HepG2 (cell line): ENCODE measurements at regions not wholly inside any gene's neighbourhood (a gene's known extent, or its start where the extent isn't known, plus 50 kb on each side); places are given as distances from the start of the nearest gene placed in this dataset.

Experiments used
- ATAC-seq: fragments of 200-7000 bp; cut with Tn5 transposase; 3 replicates; pipeline ENCODE4 v1.9.1; 2020; ENCODE audit warnings: mild to moderate bottlenecking, moderate library complexity
- BruUV-seq: library from RNA; stranded (reverse); fragments of 400-500 nt; replicated peaks from 2 replicates; lab custom pipeline; 2021; lab: Mats Ljungman, UMichigan
- CTCF ChIA-PET: fragments of 300-600 bp; formaldehyde crosslinking; extraction: SDS; loops from one replicate; lab custom pipeline; 2021; ENCODE audit warnings: low total read pairs, inconsistent platforms, low intra/inter-chr PET ratio; lab: Yijun Ruan, JAX
- POLR2A ChIA-PET: fragments of 350-600 bp; sonication (Branson Sonifier 250); formaldehyde crosslinking; loops from one replicate; lab custom pipeline; 2020; ENCODE audit warnings: antibody characterized with exemption, inconsistent platforms; lab: Yijun Ruan, JAX
- DNase-seq: peaks from one replicate; pipeline ENCODE4 v3.0.0-alpha.2; 2015; ENCODE audit warnings: low spot score
- FAIRE-seq: peaks from 3 replicates; lab custom pipeline; 2011; peaks lifted over from hg19 to GRCh38; lab: Jason Lieb, UNC
- H2AFZ ChIP-seq: one replicate; pipeline ENCODE4 v1.6.1; 2011; ENCODE audit warnings: low read length, inconsistent platforms
- H3K27ac ChIP-seq: fragments of 300-600 bp; 3 replicates; pipeline ENCODE4 v1.8.0; 2011; ENCODE audit warnings: mixed run types, mild to moderate bottlenecking, mixed read lengths, low read length, inconsistent platforms; ENCODE audit not compliant: insufficient read depth; ENCODE audit errors: extremely low read length
- H3K27me3 ChIP-seq, 2 experiments: fragments of 200-600 bp in 1 of 2; 2 replicates in 1 of 2; 3 replicates in 1 of 2; pipeline versions ENCODE4 v1.6.0 to v1.8.0; 2011; ENCODE audit warnings: low read length in 2 of 2, mild to moderate bottlenecking in 2 of 2, moderate library complexity in 2 of 2, inconsistent platforms in 1 of 2; ENCODE audit not compliant: insufficient read depth in 2 of 2, control insufficient read depth in 1 of 2
- H3K36me3 ChIP-seq, 2 experiments: fragments of 200-600 bp in 1 of 2; replicated peaks in 1 of 2; 2 replicates in 1 of 2; 3 replicates in 1 of 2; pipeline versions ENCODE4 v1.5.1 to v1.8.0; 2011; ENCODE audit warnings: low read length in 2 of 2, inconsistent platforms in 1 of 2; ENCODE audit not compliant: insufficient read depth in 2 of 2, control insufficient read depth in 1 of 2
- H3K4me1 ChIP-seq: 2 replicates; pipeline ENCODE4 v1.5.1; 2012; ENCODE audit warnings: low read length, inconsistent platforms; ENCODE audit not compliant: insufficient read depth
- H3K4me2 ChIP-seq: 2 replicates; pipeline ENCODE4 v1.6.0; 2011; ENCODE audit warnings: low read depth, low read length, inconsistent platforms
- H3K4me3 ChIP-seq, 3 experiments: fragments of 200-600 bp in 1 of 3; sonication (generic), shearing (Covaris generic) in 1 of 3; replicated peaks in 1 of 3; 2 replicates each; pipeline ENCODE4 v1.5.1; 2011 to 2016; ENCODE audit warnings: low read length in 3 of 3, inconsistent platforms in 2 of 3, low read depth in 2 of 3, mild to moderate bottlenecking in 2 of 3, control low read depth in 1 of 3, mixed read lengths in 1 of 3; ENCODE audit not compliant: insufficient read depth in 1 of 3
- H3K79me2 ChIP-seq: one replicate; pipeline ENCODE4 v1.6.1; 2011; ENCODE audit warnings: low read length, inconsistent platforms; ENCODE audit not compliant: insufficient read depth
- H3K9ac ChIP-seq: 2 replicates; pipeline ENCODE4 v1.6.0; 2011; ENCODE audit warnings: mild to moderate bottlenecking, low read depth, low read length, inconsistent platforms; ENCODE audit not compliant: insufficient read depth
- H3K9me3 ChIP-seq: 2 replicates; pipeline ENCODE4 v1.5.1; 2012; ENCODE audit warnings: mild to moderate bottlenecking, low read length
- H4K20me1 ChIP-seq: 2 replicates; pipeline ENCODE4 v1.6.0; 2011; ENCODE audit warnings: inconsistent platforms, mild to moderate bottlenecking, low read length, moderate library complexity; ENCODE audit not compliant: insufficient read depth
- RAD51 ChIP-seq: fragments of 450-650 bp; IDR thresholded peaks from 2 replicates; pipeline ENCODE4 v1.6.1; 2016; ENCODE audit warnings: borderline replicate concordance
- WGBS: methylation state at CpG from one replicate; pipeline ENCODE4 v1.1.6; 2017; ENCODE audit warnings: low lambda C conversion rate; 5-methylcytosine and 5-hydroxymethylcytosine counted together
- in situ Hi-C: cut with HindIII; loops from 2 replicates; pipeline ENCODE4 v1.10.0; 2017; ENCODE audit warnings: low pct_unique_long_range_greater_than_20kb; ENCODE audit not compliant: extremely low pct_ligation_motif_present
- intact Hi-C: fragments of 100-400 bp; cut with micrococcal nuclease; formaldehyde crosslinking; loops from one replicate; pipeline ENCODE4 v1.10.0; 2022; ENCODE audit not compliant: unreplicated experiment
- TF ChIP-seq, protein P1 (sequence below): sonication (generic); formaldehyde crosslinking; IDR thresholded peaks from 2 replicates; pipeline ENCODE4 v1.5.0; 2020; ENCODE audit warnings: missing genetic modification reagents
- TF ChIP-seq, protein P2 (sequence below), 2 experiments: sonication (generic) in 1 of 2; formaldehyde crosslinking in 1 of 2; IDR thresholded peaks; 2 replicates each; pipeline versions ENCODE4 v1.5.1 to v1.6.1; 2011 to 2020; ENCODE audit warnings: borderline replicate concordance in 1 of 2, low read depth in 1 of 2, low read length in 1 of 2, mild to moderate bottlenecking in 1 of 2, missing genetic modification reagents in 1 of 2, moderate library complexity in 1 of 2

DNA sequence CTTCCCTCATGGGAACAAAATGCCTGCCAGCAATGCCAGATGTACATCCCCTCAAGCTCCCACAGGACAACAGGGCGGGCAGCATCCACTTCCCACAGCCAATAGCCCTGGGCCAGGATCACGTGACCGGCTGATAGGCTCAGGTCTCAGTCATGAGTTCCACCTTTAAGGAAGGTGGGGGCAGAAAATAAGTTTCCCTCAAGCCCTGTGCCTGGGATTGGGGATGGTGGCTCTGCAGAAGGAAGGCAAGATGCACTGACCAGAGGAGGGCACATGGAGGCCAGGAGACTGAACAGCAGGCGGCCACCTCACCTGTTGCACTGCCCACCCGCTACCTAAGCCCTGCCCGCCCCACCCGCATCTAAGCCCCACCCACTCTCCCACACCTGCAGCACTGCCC is 149.1 kb downstream of the BMP7 start:
- Histone ChIP-seq H4K20me1 (no peaks in the 10 kb centered on the region), H3K27ac (no peak overlapping the region), H2AFZ (no peak overlapping the region), H3K4me2 (no peak overlapping the region), H3K79me2 (no peaks in the 10 kb centered on the region), H3K9ac (no peak overlapping the region), H3K4me1 (no peaks in the 10 kb centered on the region), H3K36me3 (no peaks in the 10 kb centered on the region)
- DNase-seq, result no peak
- in situ Hi-C loops, result no loop called here
- no peak for ATAC-seq
- intact Hi-C loops, result no loop called here
- no TSS peak for BruUV-seq
- CTCF ChIA-PET, result no interaction called here
- TF ChIP-seq RAD51, result peak; percentile 87; the same call in 1 of the 2 replicates
- TF ChIP-seq, protein P1, sequence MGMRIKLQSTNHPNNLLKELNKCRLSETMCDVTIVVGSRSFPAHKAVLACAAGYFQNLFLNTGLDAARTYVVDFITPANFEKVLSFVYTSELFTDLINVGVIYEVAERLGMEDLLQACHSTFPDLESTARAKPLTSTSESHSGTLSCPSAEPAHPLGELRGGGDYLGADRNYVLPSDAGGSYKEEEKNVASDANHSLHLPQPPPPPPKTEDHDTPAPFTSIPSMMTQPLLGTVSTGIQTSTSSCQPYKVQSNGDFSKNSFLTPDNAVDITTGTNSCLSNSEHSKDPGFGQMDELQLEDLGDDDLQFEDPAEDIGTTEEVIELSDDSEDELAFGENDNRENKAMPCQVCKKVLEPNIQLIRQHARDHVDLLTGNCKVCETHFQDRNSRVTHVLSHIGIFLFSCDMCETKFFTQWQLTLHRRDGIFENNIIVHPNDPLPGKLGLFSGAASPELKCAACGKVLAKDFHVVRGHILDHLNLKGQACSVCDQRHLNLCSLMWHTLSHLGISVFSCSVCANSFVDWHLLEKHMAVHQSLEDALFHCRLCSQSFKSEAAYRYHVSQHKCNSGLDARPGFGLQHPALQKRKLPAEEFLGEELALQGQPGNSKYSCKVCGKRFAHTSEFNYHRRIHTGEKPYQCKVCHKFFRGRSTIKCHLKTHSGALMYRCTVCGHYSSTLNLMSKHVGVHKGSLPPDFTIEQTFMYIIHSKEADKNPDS (CRISPR knock-in tag), result no peak
- TF ChIP-seq, protein P2, sequence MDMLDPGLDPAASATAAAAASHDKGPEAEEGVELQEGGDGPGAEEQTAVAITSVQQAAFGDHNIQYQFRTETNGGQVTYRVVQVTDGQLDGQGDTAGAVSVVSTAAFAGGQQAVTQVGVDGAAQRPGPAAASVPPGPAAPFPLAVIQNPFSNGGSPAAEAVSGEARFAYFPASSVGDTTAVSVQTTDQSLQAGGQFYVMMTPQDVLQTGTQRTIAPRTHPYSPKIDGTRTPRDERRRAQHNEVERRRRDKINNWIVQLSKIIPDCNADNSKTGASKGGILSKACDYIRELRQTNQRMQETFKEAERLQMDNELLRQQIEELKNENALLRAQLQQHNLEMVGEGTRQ (IDR thresholded peaks at IDR 0.05; ENCODE audit: low read depth, low read length), result peak; percentile 48; the same call in 1 of the 2 replicates
- TF ChIP-seq, protein P2 (CRISPR knock-in tag; IDR thresholded peaks at IDR 0.05; ENCODE audit: borderline replicate concordance), result no peak
- TF ChIP-seq, all 625 proteins: peak for 2
- Histone ChIP-seq H3K4me3 (no peak overlapping the region), H3K27me3 (no peaks in the 10 kb centered on the region), H3K9me3 (no peaks in the 10 kb centered on the region)
- no peak for FAIRE-seq
- WGBS, result 78% methylated on average over 7 of the region's 7 CpGs
- POLR2A ChIA-PET, result no interaction called here
